GM19463 (cell line): ENCODE measurements at regions not wholly inside any gene's neighbourhood (a gene's known extent, or its start where the extent isn't known, plus 50 kb on each side); places are given as distances from the start of the nearest gene placed in this dataset.
"Not testable (repeated sequence)": the region's sequence is repeated elsewhere in the genome, so short reads cannot be mapped to it uniquely, and the experiment has no call there.

ENCODE experiments used
- ATAC-seq: cut with Tn5 transposase; IDR thresholded peaks from one replicate; pipeline ENCODE4 v1.9.1; 2021; ENCODE audit warnings: mild to moderate bottlenecking, moderate library complexity; ENCODE audit not compliant: unreplicated experiment

DNA sequence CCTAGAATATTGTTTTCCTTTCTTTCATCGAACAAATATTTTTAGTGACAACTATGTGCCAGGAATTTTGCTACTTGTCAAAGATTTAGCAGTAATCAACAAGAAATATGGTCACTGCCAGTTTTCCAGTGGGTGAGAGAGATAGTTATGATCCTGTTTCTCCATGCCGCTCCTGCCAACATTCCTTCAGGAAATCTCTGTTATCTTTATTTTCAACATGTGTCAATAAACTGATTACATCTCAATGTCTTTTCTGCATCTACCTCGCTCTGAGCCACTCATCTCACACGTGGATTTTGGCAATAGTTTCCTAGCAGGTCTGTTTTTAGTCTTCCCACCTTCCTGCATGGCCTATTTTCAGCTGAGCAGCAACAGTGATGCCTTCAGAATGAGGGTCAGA, 650.0 kb upstream of the STXBP6 start:
- no peak for ATAC-seq

DNA sequence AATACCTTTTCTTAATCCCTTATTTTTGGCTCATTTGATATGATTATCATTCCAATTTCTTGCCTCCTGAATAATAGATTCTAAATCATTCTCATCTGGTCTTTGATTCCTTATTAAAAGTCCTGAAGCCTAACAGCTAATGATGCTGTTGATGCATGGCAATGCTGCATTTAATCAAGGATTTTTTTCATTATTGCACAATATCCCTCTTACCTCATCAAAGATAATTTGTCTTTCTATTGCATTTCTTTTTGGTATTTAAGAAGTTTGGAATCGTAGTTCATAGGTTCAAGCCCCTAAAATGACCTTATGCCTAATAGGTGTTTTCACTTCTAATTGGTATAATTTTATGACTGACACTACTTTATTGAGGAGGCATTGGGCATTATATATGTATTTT, 648.2 kb upstream of the STXBP6 start:
- ATAC-seq, result no peak

DNA sequence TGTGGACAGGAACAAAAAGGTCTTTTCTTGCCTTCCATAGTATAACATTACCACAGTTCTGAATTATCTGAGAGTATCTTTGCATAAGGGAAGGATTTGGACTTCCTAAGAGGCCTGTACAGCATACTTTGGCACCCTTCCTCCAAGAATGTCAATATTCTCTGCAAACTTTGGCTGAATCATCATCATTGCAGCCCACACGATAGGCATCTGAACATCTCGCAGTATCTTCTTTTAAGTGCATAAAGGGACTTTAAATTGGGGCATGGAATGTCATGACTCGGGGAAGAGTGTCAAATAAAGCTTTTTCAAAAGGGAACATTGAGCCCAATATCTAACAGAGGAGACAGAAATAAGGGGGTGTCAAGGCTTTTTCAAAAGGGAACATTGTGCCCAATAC, 646.2 kb upstream of the STXBP6 start:
- ATAC-seq, result no peak

DNA sequence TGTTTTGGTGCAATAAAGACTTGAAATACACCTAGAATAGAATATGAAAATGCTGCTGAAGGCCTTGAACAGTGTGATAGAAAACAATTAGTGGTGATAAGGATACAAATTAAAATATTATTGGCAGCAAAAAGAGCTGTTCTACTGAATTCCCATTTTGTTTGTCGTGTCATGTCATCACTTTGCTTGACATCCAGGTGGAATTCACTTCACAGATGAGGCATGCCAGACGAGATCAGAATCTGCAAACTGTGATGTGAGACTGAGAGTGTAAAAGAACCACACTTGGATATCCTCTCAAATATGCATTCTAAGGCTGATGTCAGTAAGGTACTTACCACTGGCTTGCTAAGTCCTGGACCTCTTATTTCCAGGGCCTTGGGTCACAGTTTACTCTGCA, 635.1 kb upstream of the STXBP6 start:
- ATAC-seq, result no peak

DNA sequence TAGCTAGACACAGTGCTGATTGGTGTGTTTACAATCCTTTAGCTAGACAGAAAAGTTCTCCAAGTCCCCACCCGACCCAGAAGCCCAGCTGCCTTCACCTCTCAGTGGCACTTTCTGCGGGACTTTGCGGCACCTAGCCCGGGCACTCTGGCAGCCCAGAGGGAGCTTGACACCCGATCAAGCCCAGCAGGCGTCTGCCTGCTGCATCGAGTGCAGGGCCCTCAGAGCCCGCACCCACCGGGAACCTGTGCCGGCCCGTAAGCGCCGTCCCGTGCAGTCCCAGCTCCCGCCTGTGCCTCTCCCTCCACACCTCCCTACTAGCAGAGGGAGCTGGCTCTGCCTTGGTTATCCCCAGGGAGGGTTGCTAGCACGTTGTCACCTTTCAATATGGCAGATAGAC, 631.0 kb upstream of the STXBP6 start:
- no peak for ATAC-seq

DNA sequence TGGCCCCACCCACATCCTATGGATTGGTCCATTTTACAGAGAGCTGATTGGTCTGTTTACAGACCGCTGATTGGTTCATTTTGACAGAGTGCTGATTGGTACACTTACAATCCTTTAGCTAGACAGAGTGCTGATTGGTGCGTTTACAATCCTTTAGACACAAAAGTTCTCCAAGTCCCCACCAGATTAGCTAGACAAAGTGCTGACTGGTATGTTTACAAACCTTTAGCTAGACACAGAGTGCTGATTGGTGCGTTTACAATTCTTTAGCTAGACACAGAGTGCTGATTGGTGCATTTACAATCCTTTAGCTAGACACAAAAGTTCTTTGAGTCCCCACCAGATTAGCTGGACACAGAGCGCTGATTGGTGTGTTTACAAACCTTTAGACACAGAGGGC, 630.6 kb upstream of the STXBP6 start:
- not testable (repeated sequence) for ATAC-seq

DNA sequence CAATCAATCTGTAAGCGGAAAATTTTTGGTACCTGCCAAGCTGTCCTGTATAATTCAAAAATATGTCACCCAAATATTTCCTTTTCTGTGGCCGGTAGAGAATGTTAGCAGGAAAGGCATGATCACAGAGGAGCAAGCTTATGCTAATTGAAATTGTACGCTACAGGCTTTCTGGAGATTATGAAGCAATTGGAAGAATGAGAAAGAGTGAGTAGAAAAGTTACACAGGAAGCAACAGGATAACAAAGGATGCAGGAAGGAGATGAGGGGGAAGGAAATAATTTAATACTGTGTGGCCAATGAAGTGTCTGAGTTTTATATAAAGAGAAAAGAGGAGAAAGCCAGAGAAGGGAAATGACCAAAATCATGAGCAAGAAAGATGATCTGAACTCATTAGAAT, 627.2 kb upstream of the STXBP6 start:
- no peak for ATAC-seq

DNA sequence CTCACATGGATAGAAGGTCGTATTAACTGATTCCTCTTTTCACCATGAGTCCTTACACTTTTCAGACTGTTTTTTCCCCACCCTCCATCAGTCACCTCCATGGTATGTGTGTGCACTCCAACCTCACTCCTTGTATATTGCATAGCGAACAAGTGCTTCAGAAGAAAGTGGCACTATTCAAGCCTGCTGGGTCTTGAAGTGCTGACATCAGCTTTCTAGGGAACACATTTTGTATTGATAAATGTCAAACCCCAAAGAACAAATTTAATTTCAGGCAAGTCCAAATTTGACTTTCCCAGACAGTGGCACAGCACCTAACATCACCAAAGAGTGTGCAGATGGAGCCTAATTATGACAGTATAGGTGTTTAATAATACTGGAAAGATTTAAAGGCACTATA, 617.4 kb upstream of the STXBP6 start:
- ATAC-seq, result no peak

DNA sequence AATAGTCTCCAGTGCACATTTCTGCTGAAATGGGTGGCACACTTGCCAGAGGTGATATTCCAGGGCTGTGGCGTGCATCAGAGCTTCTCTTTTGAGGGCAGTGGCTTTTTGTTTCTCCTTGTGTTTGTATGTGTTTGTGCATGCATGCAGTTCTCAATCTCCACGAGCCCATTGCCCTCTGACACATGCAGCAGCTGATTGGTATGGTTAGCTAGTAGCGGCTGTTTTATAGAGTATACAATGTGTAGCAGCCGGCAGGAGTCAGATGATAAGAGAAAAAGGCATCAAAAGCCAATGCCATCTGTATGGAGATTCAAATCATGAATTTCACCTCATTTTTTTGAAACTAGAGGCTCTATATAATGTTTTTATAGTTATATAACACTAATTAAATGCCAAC, 616.9 kb upstream of the STXBP6 start:
- no peak for ATAC-seq

DNA sequence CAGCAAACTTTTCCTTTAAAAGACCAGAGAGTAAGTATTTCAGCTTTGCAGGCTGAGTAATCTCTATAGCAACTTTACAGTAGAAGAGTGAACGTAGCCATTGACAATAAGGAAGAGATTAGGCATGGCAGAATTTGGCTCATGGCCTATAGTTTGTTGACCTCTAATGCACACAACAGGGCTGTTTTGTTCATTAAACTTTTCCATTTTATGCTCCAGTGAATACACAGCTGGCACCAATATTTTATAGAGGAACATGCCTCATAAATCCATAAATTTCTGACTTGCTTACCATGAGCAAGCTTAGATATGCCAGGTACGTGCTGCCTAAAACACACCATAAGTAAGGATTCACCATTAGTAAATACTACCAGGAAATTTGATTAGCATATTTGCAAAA, 609.0 kb upstream of the STXBP6 start:
- no peak for ATAC-seq

DNA sequence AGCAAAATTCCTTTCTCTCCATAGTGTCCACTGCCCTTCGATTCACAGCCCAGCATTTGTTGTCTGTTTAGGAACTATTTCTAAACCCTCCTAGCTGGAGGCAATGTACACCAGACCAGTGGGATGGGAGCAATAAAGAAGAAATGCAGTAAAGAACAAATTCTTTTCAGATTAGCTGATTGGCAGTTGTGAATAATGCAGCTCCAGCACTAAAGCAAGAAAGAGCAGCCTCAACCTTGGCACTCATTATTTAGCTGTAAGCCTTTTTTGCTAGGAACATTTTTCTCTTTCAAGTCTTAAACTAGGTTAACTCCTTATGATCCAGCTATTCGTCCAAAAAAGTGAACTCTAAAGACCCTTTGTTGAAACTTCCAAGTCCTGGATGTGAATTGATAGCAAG, 580.5 kb upstream of the STXBP6 start:
- no peak for ATAC-seq

DNA sequence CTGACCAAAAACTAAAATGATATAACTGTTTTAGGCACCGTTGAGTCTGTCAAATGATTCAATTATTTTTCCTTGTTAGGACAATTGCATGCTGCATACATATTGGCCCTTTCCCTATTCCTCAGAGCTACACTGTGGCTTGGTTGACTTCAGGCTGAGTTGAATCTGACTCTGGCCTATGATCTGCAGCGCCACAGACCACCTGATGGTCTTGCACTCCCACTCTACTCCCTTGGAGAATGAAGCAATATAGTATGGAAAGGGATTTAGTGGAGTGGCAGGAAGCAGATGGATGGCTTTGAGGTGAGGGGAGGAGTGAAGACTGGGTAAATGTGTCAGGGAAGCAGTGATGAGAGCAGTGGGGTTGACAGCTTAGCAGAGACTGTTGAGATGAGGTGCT, 579.0 kb upstream of the STXBP6 start:
- ATAC-seq, result no peak

DNA sequence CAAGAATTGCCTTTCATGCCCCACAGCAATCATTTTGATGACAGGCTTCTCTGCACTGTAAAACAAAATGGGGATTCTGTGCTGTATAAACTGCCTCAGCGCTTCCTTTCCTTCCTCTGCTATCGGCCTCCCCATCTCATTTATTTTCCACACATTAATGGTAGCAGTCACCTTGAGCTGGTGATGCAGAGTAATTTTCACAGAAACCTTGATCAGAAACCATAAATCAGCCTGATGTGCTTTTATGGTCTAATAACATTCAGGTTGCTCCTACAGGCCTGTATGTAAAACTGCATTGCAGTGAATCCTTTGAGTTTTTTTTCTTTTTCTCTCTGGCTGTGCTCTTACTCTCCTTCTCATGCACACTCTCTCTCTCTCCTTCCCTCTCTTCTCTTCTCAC, 578.4 kb upstream of the STXBP6 start:
- ATAC-seq, result no peak

DNA sequence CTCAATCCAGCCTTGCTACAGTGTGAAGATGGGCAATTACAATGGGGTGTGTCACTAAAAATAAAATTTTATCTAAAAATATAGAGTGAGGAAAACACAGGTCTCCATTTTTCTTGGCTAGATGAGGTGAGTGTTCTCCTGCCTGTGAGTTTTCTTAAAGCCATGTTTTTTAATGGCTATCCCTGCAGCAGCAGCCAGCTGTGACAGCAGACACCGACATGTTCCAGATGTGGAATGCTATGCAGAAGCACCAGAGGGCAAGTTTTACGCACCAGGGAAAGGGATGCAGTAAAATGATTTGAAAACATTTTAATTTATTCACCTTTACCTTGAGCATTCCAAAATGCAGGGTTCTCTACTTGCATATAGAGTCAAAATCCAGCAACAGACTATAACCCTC, 577.0 kb upstream of the STXBP6 start:
- no peak for ATAC-seq

DNA sequence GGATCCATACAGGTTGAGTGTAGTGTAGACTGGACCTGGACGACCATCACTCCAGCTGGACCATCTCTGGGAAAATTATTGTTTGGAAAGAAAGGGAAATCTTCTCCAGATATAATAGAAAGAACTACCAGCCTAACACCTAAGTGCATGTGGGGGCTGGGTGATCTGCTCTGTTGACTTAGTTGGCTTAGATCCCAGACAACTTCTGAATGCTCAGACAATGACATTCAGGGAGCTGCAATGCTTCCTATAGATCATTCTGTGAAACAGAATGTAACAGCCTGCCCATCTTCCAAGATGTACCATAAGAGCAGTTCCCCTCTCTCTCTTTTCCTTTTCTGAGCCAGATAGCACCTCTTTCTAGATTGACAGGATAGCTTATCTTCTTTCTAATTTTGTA, 572.8 kb upstream of the STXBP6 start:
- ATAC-seq, result no peak

DNA sequence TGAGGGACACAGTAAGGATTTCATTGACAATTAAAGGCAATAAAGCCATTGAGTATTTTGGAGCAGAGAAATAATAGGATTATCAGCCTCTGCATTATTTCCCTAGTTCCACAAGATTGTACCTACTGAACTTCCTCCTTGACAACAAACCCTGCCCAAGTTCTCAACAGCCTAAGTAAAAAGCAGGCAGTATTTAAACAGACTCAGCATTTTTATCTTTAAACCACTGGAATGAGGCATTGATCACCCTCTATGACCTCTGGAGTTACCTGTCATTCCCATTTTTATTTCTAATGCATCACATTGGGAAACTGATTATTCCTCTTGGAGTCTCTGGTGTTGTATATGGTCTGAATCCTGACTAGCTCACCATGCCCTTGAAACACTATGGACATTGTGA, 570.6 kb upstream of the STXBP6 start:
- ATAC-seq, result no peak

DNA sequence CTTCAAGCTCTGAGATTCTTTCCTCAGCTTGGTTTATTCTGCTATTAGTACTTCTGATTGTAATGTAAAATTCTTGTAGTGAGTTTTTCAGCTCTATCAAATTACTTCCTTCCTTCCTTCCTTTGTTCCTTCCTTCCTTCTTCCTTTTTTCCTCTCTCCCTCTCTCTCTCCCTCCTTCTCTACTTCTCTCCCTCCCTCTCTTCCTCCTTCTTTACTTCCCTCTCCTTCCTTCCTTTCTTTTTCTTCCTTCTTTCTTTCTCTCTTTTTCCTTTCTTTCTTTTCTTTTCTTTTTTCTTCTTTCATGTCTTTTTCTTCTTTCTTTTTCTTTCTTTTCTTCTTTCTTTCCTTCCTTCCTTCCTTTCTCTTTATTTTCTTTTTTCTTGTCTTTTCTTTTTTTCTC, 565.2 kb upstream of the STXBP6 start:
- ATAC-seq, result no peak

DNA sequence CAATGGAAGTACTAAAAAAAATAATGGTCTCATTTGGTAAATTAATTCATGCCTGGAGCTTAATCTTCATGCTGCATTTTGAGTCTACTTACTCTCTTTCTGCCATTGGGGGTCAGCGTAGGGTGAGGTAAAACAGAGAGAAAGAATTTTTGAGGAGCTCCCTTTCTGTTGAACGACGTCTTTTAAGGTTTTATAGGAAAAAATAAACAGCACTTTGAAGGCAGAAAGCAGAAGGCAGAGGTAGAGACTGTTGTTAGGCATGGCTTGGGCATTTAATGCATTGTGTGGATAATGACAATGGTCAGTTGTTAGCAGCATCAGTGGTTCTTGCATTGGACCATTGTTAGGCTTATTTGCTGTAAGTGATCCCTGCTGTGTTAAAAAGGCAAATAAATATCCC, 557.2 kb upstream of the STXBP6 start:
- no peak for ATAC-seq

DNA sequence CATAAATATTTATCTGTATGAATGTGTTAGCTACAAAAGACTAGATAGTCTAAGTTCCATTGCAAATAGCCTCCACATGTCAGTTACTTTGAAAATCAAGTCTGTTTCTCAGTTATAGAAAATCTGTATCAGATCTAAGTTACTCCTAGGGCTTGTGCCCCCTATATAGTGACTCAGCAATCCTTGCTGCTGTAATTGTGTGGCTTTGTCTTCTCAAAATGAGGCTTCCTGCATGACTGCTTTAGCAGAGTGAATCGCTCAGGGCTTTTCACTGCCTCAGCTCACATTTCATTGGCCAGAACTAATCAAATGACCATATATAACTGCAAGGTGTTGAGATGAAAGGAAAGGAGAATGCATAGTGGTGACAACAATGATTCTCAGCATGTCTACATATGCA, 552.2 kb upstream of the STXBP6 start:
- no peak for ATAC-seq

DNA sequence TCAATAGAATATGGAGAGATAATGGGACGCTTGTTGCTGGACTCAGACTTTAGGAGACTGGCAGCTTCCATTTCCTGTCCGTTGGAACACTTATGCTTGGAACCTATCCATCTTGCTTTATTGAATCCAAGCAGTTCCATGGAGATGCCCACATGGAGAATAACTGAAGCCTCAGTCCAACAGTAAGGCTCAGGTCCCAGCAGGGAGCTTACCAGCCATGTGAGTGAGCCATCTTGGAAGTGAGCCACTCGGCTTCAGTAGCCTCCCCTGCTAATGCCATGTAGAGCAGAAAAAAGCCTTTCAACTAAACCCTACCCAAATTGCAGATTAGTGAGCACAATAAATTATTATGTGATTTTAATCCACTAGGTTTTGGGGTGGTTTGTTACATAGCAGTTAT, 538.8 kb upstream of the STXBP6 start:
- no peak for ATAC-seq

DNA sequence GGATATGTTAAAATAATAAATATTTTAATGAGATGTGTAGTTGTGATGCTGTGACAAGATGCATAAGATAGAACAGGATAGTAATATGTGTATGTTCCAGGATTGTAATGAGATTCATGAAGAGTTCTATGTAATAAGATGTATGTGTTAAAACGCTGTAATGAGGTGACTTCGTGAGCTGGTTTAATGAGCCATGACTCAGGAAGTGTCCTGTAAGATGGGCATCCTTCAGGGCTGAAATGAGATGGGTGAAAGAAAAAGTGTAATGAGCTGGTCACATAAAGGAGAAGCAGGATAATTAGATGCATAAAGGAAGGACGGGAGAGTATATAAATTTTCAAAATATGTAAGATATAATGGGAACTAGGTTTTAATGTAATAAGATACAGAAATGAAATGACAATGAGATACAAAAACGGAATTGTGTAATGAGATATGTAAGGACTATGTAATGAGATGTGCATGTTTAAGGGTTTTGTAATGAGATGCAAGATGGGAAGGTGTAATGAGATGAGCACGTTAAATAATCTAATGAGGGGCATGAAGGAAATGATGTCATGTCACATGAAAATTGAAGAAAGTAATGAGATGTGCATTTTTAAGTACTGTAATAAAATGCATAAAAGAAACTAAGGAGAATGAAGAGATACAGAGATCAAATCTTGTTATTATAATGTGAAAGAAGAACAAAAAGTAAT, 524.8 kb upstream of the STXBP6 start:
- ATAC-seq, result no peak

DNA sequence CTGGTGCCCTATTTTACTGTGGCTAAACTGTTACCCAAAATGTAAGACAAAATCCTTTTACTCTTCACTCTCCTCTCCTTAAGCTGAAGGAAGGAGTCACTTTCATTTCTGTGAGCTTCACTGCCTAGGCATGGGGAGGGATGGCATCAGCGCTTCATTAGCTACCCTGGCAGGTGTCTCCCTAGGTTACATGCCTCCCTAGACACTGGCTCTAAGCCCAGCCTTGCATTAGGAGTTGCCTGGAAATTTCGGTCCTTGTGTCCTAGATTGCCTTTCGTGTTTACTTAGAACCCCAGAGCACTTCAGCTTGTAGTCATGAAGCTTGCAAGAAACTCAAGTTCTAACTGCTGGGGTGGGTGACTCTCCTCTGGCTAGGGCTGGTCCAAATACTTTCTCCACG, 520.5 kb upstream of the STXBP6 start:
- ATAC-seq, result no peak

DNA sequence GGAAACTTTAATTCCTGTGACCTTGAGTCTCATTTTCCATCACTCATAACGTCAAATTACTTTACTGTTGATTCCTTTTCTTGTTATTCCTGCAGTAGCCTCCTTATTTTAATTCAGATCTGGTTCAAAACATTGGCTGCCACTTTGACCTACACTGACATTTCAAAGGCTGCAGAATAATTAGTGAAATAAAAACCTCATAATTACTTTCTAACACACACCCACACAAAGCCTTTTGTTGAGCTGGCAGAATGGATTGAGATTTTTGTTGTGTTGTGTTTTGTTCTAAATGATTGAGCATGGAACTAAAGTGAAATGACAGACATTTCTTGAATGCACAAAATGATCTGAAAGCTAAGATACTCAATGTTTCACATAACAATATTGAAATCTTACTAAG, 507.5 kb upstream of the STXBP6 start:
- ATAC-seq, result no peak

DNA sequence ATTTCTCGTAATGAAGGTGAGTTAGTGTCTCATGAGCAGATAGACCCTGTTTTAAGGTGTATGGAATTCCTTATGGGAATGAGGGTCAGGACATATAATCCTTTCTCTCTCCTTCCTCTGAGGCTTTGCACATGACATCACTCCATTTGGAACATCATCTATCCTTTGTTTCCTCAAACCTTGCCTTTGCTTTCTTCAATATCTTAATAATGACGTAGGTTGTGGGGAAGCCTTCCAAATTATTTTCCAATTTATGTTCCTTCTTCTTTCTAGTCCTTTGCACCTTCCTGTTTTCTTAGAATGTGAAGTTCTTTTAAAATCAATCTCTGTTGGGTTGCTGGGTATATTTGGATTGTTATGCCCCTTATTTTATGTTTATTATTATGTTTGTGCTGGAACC, 502.9 kb upstream of the STXBP6 start:
- ATAC-seq, result no peak
